Non-pigmented ciliary epithelial cell (primary cell): ENCODE measurements at regions not wholly inside any gene's neighbourhood (a gene's known extent, or its start where the extent isn't known, plus 50 kb on each side); places are given as distances from the start of the nearest gene placed in this dataset.
"Not testable (repeated sequence)": the region's sequence is repeated elsewhere in the genome, so short reads cannot be mapped to it uniquely, and the experiment has no call there.

ENCODE experiments used
- DNase-seq: peaks from one replicate; pipeline ENCODE4 v3.0.0-alpha.2; 2010; ENCODE audit warnings: low read depth

DNA sequence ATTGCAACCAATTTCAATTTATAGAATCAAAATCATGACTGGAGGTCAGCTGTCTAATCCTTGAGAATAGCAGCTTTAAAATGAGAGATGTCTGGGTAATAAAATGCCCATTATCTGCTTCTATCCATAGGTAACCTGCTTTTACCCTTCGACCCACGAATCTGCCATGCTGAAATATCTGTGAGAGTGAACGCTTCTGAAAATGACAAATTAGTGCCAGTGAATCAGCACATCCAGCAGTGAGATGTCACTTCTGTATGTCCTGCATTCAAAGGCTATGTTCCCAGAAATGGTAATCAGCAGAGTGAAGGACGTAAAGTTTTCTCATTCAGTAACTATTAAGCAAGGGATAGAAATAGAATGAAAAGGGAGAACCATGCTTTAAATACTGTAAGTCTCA, 532.4 kb upstream of the ITGA1 start:
- no peak for DNase-seq

GRCh38 chr5:52262844-52263243, 524.9 kb upstream of the ITGA1 start:
- DNase-seq = no peak

DNA sequence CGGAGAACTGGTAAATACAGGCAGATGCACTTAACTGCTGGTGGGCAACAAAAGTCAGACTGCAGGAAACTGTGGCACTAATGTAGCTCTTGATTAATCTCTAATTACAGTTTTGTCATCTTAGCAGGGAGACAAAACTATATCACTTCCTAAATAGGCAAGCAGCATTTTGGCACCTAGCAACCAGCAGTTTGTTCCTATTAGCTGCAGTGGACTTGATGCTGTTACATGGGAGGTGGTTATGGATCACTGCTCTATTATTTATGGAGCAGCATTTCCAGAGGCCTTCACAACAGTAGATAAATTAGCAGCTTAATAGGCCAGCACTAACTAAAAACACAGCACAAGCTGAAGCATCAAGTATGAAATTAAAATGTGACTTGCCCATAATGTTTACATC, 518.3 kb upstream of the ITGA1 start:
- no peak for DNase-seq

DNA sequence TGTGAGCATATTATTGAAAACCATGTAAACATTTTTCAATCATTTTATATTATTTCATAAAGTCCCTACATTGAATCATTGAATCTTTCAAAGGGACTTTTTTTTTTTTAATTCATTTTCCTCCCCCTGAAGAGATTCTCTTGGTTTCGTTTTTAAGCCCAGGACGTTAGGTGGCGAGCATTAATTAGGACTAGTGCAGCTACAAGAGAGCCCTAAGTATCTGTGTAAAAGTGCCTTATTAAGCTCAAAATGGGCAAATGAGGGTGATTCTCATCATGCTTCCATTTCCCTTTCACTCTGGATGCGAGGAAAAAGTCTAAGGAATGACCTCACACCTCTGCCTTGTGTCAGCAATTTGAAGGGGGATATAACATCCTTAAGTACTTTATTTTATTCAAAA, 517.9 kb upstream of the ITGA1 start:
- DNase-seq = no peak

DNA sequence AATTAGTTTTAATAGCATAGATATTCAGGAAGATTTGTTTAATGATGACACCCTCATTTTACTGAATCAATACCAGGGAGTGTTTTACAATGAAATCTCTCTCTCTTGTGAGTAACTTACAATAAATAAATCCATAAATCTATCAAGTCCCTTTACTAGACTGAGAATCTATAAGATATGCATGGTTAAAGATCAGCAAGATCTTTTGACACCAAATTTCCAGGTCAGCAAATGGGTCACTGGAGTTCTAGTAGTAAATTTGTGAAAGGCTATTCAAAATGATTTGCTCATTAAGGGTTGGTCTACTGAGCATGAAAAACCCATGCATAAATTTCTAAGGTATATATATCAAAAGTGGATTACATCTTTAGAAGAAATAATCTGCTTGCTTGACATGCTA, 512.1 kb upstream of the ITGA1 start:
- DNase-seq = no peak

GRCh38 chr5:52277101-52277500, 510.6 kb upstream of the ITGA1 start:
- no peak for DNase-seq

DNA sequence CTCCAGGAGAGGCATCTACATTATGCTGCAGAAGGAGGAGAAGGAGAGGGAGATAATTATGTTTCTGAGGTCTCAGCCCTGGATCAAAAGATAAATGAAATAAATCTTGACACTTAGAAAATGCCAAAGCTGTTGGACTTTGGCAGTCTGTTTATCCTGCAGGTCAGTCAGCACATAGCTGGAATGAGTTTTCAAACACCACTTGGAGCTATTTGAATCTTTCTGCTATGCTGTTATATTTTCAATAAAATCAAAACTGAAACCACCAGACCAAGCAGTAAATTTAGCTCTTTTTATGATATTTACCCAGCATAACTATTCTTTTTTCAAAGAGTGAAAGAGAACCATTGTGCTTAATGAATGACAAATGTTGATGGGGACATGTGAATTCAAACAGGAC, 505.1 kb upstream of the ITGA1 start:
- no peak for DNase-seq

DNA sequence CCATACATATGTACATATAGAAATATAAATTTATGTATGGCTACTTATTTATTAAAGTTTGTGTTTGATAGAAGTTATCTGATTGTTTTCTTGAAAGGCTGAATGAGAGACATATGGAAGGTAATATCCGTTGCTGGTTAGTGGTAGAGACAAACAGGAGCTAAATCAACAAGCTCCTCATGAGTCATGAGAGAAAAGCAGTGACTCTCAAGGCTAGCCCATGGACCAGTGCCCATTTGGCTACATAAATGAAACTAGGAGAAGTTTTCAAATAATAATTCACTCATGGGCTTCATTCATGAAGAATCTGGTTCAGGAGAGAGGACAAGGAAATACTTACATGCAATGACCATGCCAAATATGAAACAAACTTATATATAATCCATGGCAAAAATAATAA, 504.5 kb upstream of the ITGA1 start:
- peak; percentile 5 for DNase-seq

- no peak for DNase-seq
Measured at GRCh38 chr5:52300703-52301372, 486.9 kb upstream of the ITGA1 start.

DNA sequence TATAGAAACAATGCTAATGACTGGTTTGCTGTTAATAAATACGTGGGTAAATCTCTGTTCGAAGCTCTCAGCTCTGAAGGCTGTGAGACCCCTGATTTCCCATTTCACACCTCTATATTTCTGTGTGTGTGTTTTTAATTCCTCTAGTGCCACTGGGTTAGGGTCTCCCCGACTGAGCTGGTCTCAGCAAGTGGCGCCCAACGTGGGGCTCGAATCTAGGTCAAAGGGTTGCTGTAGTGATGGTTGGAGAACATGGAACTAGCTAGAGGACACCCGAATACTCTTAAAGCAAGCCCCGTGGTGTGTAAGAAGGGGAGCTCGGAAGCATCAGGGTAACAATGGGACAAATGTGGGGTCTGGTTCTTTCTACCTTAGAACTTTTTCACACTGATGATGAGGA, 482.9 kb upstream of the ITGA1 start:
- not testable (repeated sequence) for DNase-seq

GRCh38 chr5:52328220-52328806, 459.4 kb upstream of the ITGA1 start:
- DNase-seq = no peak

DNA sequence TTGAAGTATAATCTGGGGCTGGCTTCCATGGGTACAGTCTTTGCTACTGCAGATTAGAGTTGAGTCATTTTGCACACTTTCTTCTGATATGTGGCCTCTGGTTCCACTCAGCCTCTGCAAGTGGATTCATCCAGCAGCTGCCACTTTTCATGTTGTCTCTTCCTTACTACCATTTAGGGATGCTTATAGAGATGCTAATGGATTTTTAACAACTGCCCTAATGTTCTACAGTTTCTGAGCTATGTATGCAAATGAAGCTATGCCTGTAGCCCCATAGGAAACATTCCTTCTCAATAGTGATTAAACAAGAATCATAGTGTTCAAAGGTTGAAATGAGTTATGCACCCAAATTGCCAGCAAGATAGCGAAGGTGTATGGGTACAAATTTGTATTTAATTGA, 456.0 kb upstream of the ITGA1 start:
- no peak for DNase-seq

DNA sequence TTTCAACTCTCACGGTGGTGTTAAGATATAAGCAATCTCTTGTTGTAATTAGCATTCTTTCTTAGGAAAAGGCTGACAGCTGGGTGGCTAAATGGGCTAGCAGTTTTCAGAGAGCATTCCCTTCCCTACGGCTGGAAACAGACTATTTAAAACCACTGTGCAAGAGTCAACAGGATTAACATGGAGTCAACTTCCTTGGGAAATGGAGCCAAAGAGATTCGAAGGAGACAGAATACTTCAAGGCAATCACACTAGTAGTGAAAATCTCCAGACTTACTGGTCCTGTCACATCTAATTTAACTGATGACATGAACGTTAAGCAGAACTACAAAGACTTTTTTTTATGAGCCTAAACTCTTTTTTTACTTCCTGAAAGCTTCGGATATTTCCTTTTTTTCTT, 453.3 kb upstream of the ITGA1 start:
- no peak for DNase-seq

DNA sequence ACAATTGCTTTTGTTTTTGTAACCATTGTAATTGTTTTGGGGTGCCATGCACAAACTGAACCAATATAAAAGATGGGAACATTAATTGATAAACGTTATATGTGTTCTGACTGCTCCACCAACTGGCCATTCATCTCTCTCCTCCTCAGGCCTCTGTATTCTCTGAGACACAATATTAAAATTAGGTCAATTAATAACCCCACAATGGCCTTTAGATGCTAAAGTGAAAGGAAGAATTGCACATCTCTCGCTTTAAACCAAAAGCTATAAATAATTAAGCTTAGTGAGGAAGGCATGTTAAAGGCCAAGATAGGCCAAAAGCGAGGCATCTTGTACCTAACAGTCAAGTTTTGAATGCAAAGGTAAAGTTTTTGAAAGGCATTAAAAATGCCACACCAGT, 448.4 kb upstream of the ITGA1 start:
- DNase-seq = no peak

- no peak for DNase-seq
Measured at GRCh38 chr5:52342361-52342760, 445.4 kb upstream of the ITGA1 start.

- DNase-seq = no peak
Measured at GRCh38 chr5:52356311-52356918, 431.3 kb upstream of the ITGA1 start.

DNA sequence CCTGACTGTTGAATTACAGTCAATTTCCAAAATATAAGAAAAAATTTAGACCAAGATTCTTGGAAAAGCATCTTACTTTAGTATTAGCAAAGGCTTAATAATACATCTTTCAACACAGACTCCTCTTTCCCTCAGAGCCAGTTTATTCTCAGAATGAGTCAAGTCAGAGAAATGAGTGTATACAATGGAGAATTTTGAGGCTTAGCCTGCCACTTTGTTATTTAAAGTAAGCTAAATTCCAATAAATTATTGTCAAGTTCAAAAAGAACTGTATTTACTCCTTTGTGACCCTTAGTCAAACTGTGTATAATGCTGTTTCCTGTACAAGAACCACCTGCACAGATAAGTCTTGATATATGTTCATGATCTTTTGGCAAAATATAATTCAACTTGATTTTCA, 428.5 kb upstream of the ITGA1 start:
- no peak for DNase-seq

GRCh38 chr5:52360985-52361384, 426.7 kb upstream of the ITGA1 start:
- DNase-seq = no peak

- no peak for DNase-seq
Measured at GRCh38 chr5:52374286-52374685, 413.4 kb upstream of the ITGA1 start.

DNA sequence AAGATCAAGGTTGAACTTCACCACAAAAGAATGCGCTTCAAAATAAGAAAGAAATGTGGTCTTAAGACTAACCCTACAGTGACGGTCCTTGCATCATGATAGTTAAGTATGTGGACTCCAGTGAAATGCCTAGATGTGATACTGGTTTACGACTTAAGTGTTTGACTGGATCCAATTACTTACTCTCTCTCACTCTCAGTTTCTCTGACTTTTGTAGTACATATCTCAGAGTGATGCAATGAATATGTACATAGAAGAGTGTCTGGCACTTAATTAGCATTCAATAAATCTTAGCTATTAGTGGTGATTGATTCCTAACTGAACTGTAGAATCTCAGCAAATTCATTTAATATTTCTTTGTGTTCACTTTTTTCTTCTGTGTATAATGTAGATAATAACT, 411.7 kb upstream of the ITGA1 start:
- DNase-seq = no peak

DNA sequence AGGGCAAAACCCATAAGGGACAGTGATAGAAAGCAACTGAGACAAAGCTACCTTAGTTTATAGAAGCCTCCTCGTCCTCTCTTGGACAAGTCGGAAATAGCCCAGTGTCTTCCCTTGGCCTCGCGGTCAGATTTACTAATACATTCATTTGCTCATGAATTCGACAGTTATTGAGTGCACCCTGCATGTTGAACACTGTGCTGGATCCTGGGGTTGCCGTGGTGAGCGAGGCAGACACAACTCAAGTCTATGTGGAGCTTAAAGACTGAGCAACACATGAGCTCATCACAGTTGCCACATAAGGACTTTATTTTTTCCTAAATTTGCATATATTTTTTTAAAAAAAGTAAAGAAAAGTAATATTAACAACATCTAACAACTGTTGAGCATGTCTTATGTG, 411.1 kb upstream of the ITGA1 start:
- DNase-seq = no peak

DNA sequence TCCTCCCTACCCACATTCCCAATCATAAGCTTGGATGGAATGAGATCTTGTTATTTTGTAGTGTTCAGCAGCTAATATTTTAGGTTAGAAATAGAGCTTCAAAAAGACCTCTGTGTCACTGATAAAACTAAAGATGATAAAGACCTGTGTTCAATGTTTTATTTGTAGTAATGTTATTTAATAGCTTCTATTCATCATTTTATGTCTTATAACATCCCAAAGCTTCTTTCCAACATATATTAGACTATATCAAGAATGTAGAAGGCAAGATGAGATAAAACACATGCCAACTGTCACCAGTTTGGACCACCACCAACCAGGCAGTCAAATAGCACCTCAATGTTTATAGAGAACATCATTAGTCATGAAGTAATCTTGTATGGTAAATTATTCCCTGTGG, 409.5 kb upstream of the ITGA1 start:
- no peak for DNase-seq

GRCh38 chr5:52388349-52388748, 399.4 kb upstream of the ITGA1 start:
- no peak for DNase-seq

DNA sequence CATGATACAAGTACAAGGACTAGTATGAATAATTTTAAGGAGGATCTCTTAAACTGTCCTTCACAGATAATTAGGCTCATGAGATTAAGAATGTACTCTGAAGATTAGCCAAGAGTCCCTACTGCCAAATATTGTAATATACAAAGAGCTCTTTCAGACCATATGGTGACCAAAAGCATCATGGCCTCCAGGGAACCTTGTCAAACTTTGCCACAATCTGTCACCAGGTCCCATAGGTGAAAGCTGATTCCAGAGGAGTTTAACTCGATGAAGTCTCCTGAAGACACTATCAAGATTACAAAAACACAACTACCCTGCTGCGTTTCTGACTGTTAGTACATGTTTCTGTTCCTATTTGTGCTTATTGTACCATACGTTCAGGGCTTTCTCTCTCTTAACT, 395.4 kb upstream of the ITGA1 start:
- DNase-seq = no peak
